Aorta (tissue), 5 donors: ENCODE measurements at regions not wholly inside any gene's neighbourhood (a gene's known extent, or its start where the extent isn't known, plus 50 kb on each side); places are given as distances from the start of the nearest gene placed in this dataset.
A peak's percentile ranks its signal among the peaks of the same experiment; 100 is the strongest.

Source experiments
- ATAC-seq: fragments of 200-7000 bp; cut with Tn5 transposase; one replicate; pipeline ENCODE4 v1.9.1; 2022; ENCODE audit warnings: moderate library complexity; ENCODE audit not compliant: low FRiP score
- DNase-seq, 2 donors: peaks; one replicate each; pipeline ENCODE4 v3.0.0-alpha.2; 2020
- H3K27ac ChIP-seq, 2 donors: one replicate each; pipeline ENCODE4 v1.5.1; 2013; ENCODE audit warnings: low read length in 2 of 2, mild to moderate bottlenecking in 2 of 2, moderate library complexity in 2 of 2, control low read depth in 1 of 2, inconsistent platforms in 1 of 2, low read depth in 1 of 2
- H3K27me3 ChIP-seq, 2 donors: one replicate each; pipeline ENCODE4 v1.6.1; 2013; ENCODE audit warnings: control low read depth in 1 of 2, low read length in 1 of 2, mild to moderate bottlenecking in 1 of 2, moderate library complexity in 1 of 2; ENCODE audit not compliant: insufficient read depth in 2 of 2, control insufficient read depth in 1 of 2
- H3K36me3 ChIP-seq, 2 donors: one replicate each; pipeline ENCODE4 v1.6.1; 2013; ENCODE audit warnings: control low read depth in 1 of 2, low read length in 1 of 2, mild to moderate bottlenecking in 1 of 2; ENCODE audit not compliant: insufficient read depth in 2 of 2, control insufficient read depth in 1 of 2
- H3K4me1 ChIP-seq, 2 donors: one replicate each; pipeline ENCODE4 v1.6.1; 2013; ENCODE audit warnings: low read length in 2 of 2, control low read depth in 1 of 2, mild to moderate bottlenecking in 1 of 2, moderate library complexity in 1 of 2; ENCODE audit not compliant: insufficient read depth in 2 of 2, control insufficient read depth in 1 of 2
- H3K4me3 ChIP-seq, 2 donors: one replicate each; pipeline ENCODE4 v1.5.1; 2013; ENCODE audit warnings: low read length in 2 of 2, control low read depth in 1 of 2, mild to moderate bottlenecking in 1 of 2
- H3K9me3 ChIP-seq: one replicate; pipeline ENCODE4 v1.6.1; 2013; ENCODE audit warnings: mild to moderate bottlenecking, low read length; ENCODE audit not compliant: control insufficient read depth
- WGBS, 2 donors: extraction: QIAGEN DNeasy Blood & Tissue Kit; methylation state at CpG; one replicate each; pipeline ENCODE4 v1.1.7; 2013; 5-methylcytosine and 5-hydroxymethylcytosine counted together
- intact Hi-C, 2 donors: fragments of 100-400 bp; cut with DNase I; formaldehyde crosslinking; loops; one replicate each; pipeline versions ENCODE4 v1.14.2 to v1.15.0; 2022
- donor health status: healthy with polysubstance abuse.
- donor health status: Bipolar disorder and iron deficiency.
- donor health status: DM: no; HTN: no; CAD: no.
- donor health status: DM: no; HTN: no; CAD: no.
- donor health status: DM: yes; HTN: yes; CAD: no.

GRCh38 chr20:1822564-1823449, 72.4 kb upstream of the SIRPA start:
- DNase-seq (no peak), ATAC-seq (no peak)
- Histone ChIP-seq H3K4me3 (no peak overlapping the region), H3K27ac (no peak overlapping the region), H3K4me1 (no peaks in the 10 kb centered on the region), H3K27me3 (no peaks in the 10 kb centered on the region), H3K9me3 (peaks cover 4% of the 10 kb centered on the region), H3K36me3 (no peaks in the 10 kb centered on the region)
- intact Hi-C loops = no loop called here
- WGBS, 2 donors = 89 to 95% methylated on average over 4 of the region's 4 CpGs

- intact Hi-C loops = no loop called here
Observed at GRCh38 chr20:1820138-1821079, 74.8 kb upstream of the SIRPA start.

GRCh38 chr20:1819311-1820137, 75.7 kb upstream of the SIRPA start:
- 80 to 84% methylated on average over 14 of the region's 14 CpGs for WGBS, 2 donors
- peaks cover 4% of the 10 kb centered on the region for H3K9me3 ChIP-seq
- no peak overlapping the region for H3K4me3 ChIP-seq
- DNase-seq (peak in 1 of 2 donors; percentile 50), ATAC-seq (no peak)
- H3K27ac ChIP-seq = peak overlapping the region in 1 of 2 donors; percentile 8
- H3K4me1 ChIP-seq = peaks cover 0 to 3% of the 10 kb centered on the region in 2 donors
- H3K27me3 ChIP-seq = no peaks in the 10 kb centered on the region
- H3K36me3 ChIP-seq = no peaks in the 10 kb centered on the region
- intact Hi-C loops = loop anchor here in 1 of 2 donors (10.0 kb wide), 1 partner anchor 285 kb away; the partner anchor contains the start of gene STK35

More at GRCh38 chr20:1820138-1821079, 74.8 kb upstream of the SIRPA start:
- Histone ChIP-seq H3K4me1 (no peaks in the 10 kb centered on the region), H3K27ac (no peak overlapping the region), H3K4me3 (no peak overlapping the region), H3K9me3 (peaks cover 4% of the 10 kb centered on the region), H3K36me3 (no peaks in the 10 kb centered on the region), H3K27me3 (no peaks in the 10 kb centered on the region)
- 60 to 63% methylated on average over 8 of the region's 8 CpGs for WGBS, 2 donors
- DNase-seq (peak in 1 of 2 donors; percentile 72), ATAC-seq (no peak)

- Histone ChIP-seq H3K4me3 (no peak overlapping the region), H3K27me3 (no peaks in the 10 kb centered on the region), H3K27ac (peak overlapping the region; percentile 11 to 41), H3K36me3 (no peaks in the 10 kb centered on the region), H3K9me3 (peaks cover 4% of the 10 kb centered on the region), H3K4me1 (peaks cover 0 to 8% of the 10 kb centered on the region in 2 donors)
- 64 to 70% methylated on average over 6 of the region's 6 CpGs for WGBS, 2 donors
- ATAC-seq = no peak
- no peak for DNase-seq
- intact Hi-C loops = loop anchor here in 1 of 2 donors (10.0 kb wide), 1 partner anchor 286 kb away; the partner anchor contains the start of gene STK35
Observed at GRCh38 chr20:1818895-1819294, 76.3 kb upstream of the SIRPA start.

GRCh38 chr20:1818247-1818840, 76.9 kb upstream of the SIRPA start:
- DNase-seq (no peak), ATAC-seq (no peak)
- Histone ChIP-seq H3K27me3 (no peaks in the 10 kb centered on the region), H3K36me3 (no peaks in the 10 kb centered on the region), H3K9me3 (peaks cover 3% of the 10 kb centered on the region), H3K4me3 (no peak overlapping the region), H3K27ac (peak overlapping the region in 1 of 2 donors; percentile 11), H3K4me1 (peaks cover 0 to 8% of the 10 kb centered on the region in 2 donors)
- WGBS, 2 donors = 82 to 83% methylated on average over 1 of the region's 1 CpG
- intact Hi-C loops = loop anchor here in 1 of 2 donors (10.0 kb wide), 1 partner anchor 286 kb away; the partner anchor contains the start of gene STK35

GRCh38 chr20:1817577-1818211, 77.5 kb upstream of the SIRPA start:
- H3K4me3 ChIP-seq = no peak overlapping the region
- intact Hi-C loops = loop anchor here in 1 of 2 donors (10.0 kb wide), 1 partner anchor 287 kb away; the partner anchor contains the start of gene STK35
- no peaks in the 10 kb centered on the region for H3K36me3 ChIP-seq
- H3K4me1 ChIP-seq = peaks cover 0 to 8% of the 10 kb centered on the region in 2 donors
- DNase-seq (peak in 1 of 2 donors; percentile 47), ATAC-seq (no peak)
- H3K27me3 ChIP-seq = no peaks in the 10 kb centered on the region
- 90 to 94% methylated on average over 6 of the region's 6 CpGs for WGBS, 2 donors
- peak overlapping the region; percentile 67 to 95 for H3K27ac ChIP-seq
- peaks cover 1% of the 10 kb centered on the region for H3K9me3 ChIP-seq
